Tibial nerve (tissue), 4 donors: ENCODE measurements at regions not wholly inside any gene's neighbourhood (a gene's known extent, or its start where the extent isn't known, plus 50 kb on each side); places are given as distances from the start of the nearest gene placed in this dataset.

Experiments
- DNase-seq, 2 donors: peaks; one replicate each; pipeline ENCODE4 v3.0.0-alpha.2; 2019; ENCODE audit warnings: low spot score in 2 of 2
- H3K27ac ChIP-seq, 4 donors: fragments of 200-600 bp; sonication (generic) in 3 of 4; one replicate each; pipeline ENCODE4 v1.5.1; 2017 to 2019; ENCODE audit warnings: mild to moderate bottlenecking in 1 of 4
- H3K27me3 ChIP-seq, 2 donors: fragments of 200-600 bp; sonication (generic) in 1 of 2; one replicate each; pipeline versions ENCODE4 v1.5.1 to v1.6.0; 2017 to 2019
- H3K36me3 ChIP-seq, 3 donors: fragments of 200-600 bp; sonication (generic); one replicate each; pipeline ENCODE4 v1.5.1; 2018 to 2019
- H3K4me1 ChIP-seq, 4 donors: fragments of 200-600 bp; sonication (generic) in 3 of 4; one replicate each; pipeline ENCODE4 v1.5.1; 2017 to 2019
- H3K4me3 ChIP-seq, 4 donors: fragments of 200-600 bp; sonication (generic) in 3 of 4; one replicate each; pipeline ENCODE4 v1.5.1; 2017 to 2019; ENCODE audit warnings: mild to moderate bottlenecking in 1 of 4, moderate library complexity in 1 of 4
- H3K9me3 ChIP-seq, 4 donors: fragments of 200-600 bp; sonication (generic) in 3 of 4; one replicate each; pipeline ENCODE4 v1.5.1; 2017 to 2019
- CTCF ChIP-seq, 5 experiments: fragments of 200-600 bp in 3 of 5; fragments of 450-650 bp in 2 of 5; sonication (generic) in 3 of 5; IDR thresholded peaks; one replicate each; pipeline ENCODE4 v1.5.1; 2016 to 2019; ENCODE audit warnings: antibody characterized with exemption in 5 of 5, mild to moderate bottlenecking in 3 of 5, moderate library complexity in 2 of 5
- EP300 ChIP-seq, 2 donors: sonication (generic); formaldehyde crosslinking; IDR thresholded peaks; one replicate each; pipeline ENCODE4 v1.6.1; 2017; ENCODE audit warnings: antibody characterized with exemption in 2 of 2, mild to moderate bottlenecking in 1 of 2
- POLR2A ChIP-seq, 2 donors: fragments of 450-650 bp; IDR thresholded peaks; one replicate each; pipeline ENCODE4 v1.6.1; 2017; ENCODE audit warnings: antibody characterized with exemption in 2 of 2, mild to moderate bottlenecking in 2 of 2, moderate library complexity in 2 of 2
- WGBS, 2 donors: methylation state at CpG; one replicate each; pipeline ENCODE4 v1.1.5; 2018; 5-methylcytosine and 5-hydroxymethylcytosine counted together

GRCh38 chr12:59517522-59517921 lies 78.3 kb upstream of the SLC16A7 start:
- H3K4me1 ChIP-seq = no peaks in the 10 kb centered on the region
- 58 to 70% methylated on average over 2 of the region's 2 CpGs for WGBS, 2 donors

GRCh38 chr12:59500915-59501314 lies 94.9 kb upstream of the SLC16A7 start:
- Histone ChIP-seq H3K27me3 (no peaks in the 10 kb centered on the region), H3K36me3 (no peaks in the 10 kb centered on the region), H3K4me3 (no peak overlapping the region), H3K9me3 (no peaks in the 10 kb centered on the region), H3K27ac (no peak overlapping the region), H3K4me1 (no peaks in the 10 kb centered on the region)
- no peak for DNase-seq
- 58 to 73% methylated on average over 1 of the region's 1 CpG for WGBS, 2 donors
- TF ChIP-seq CTCF (IDR thresholded peaks at IDR 0.05) (no peak), EP300 (IDR thresholded peaks at IDR 0.05) (no peak), POLR2A (IDR thresholded peaks at IDR 0.05) (no peak)

More at GRCh38 chr12:59517522-59517921, 78.3 kb upstream of the SLC16A7 start:
- Histone ChIP-seq H3K9me3 (no peaks in the 10 kb centered on the region), H3K27ac (no peak overlapping the region), H3K27me3 (no peaks in the 10 kb centered on the region), H3K4me3 (no peak overlapping the region), H3K36me3 (no peaks in the 10 kb centered on the region)
- no peak for DNase-seq
- TF ChIP-seq EP300 (IDR thresholded peaks at IDR 0.05) (no peak), POLR2A (IDR thresholded peaks at IDR 0.05) (no peak), CTCF (IDR thresholded peaks at IDR 0.05) (no peak)

GRCh38 chr12:59500335-59500734 lies 95.5 kb upstream of the SLC16A7 start:
- H3K4me1 ChIP-seq = no peaks in the 10 kb centered on the region
- H3K36me3 ChIP-seq = no peaks in the 10 kb centered on the region
- no peak for DNase-seq
- TF ChIP-seq CTCF (IDR thresholded peaks at IDR 0.05) (no peak), EP300 (IDR thresholded peaks at IDR 0.05) (no peak), POLR2A (IDR thresholded peaks at IDR 0.05) (no peak)
- no peak overlapping the region for H3K27ac ChIP-seq
- WGBS, 2 donors = 85 to 88% methylated on average over 1 of the region's 1 CpG
- no peak overlapping the region for H3K4me3 ChIP-seq
- no peaks in the 10 kb centered on the region for H3K9me3 ChIP-seq
- H3K27me3 ChIP-seq = no peaks in the 10 kb centered on the region

GRCh38 chr12:59499774-59500173 lies 96.1 kb upstream of the SLC16A7 start:
- Histone ChIP-seq H3K9me3 (no peaks in the 10 kb centered on the region), H3K4me3 (no peak overlapping the region), H3K27me3 (no peaks in the 10 kb centered on the region), H3K4me1 (no peaks in the 10 kb centered on the region), H3K36me3 (no peaks in the 10 kb centered on the region), H3K27ac (no peak overlapping the region)
- WGBS, 2 donors = 68 to 78% methylated on average over 1 of the region's 1 CpG
- no peak for TF ChIP-seq POLR2A (IDR thresholded peaks at IDR 0.05)
- no peak for TF ChIP-seq CTCF (IDR thresholded peaks at IDR 0.05)
- no peak for TF ChIP-seq EP300 (IDR thresholded peaks at IDR 0.05)
- DNase-seq = no peak

- Histone ChIP-seq H3K4me3 (no peak overlapping the region), H3K27me3 (no peaks in the 10 kb centered on the region), H3K9me3 (no peaks in the 10 kb centered on the region), H3K27ac (no peak overlapping the region), H3K36me3 (no peaks in the 10 kb centered on the region), H3K4me1 (no peaks in the 10 kb centered on the region)
- TF ChIP-seq POLR2A (IDR thresholded peaks at IDR 0.05) (no peak), EP300 (IDR thresholded peaks at IDR 0.05) (no peak), CTCF (IDR thresholded peaks at IDR 0.05) (no peak)
- DNase-seq = no peak
These were observed 101.2 kb upstream of the SLC16A7 start for GRCh38 chr12:59494617-59495016.
